GM12875 (cell line): ENCODE measurements at regions not wholly inside any gene's neighbourhood (a gene's known extent, or its start where the extent isn't known, plus 50 kb on each side); places are given as distances from the start of the nearest gene placed in this dataset.

Source experiments
- H3K4me3 ChIP-seq: one replicate; pipeline ENCODE4 v1.5.1; 2011; ENCODE audit warnings: low read depth, low read length, control low read depth
- TF ChIP-seq, protein P1 (sequence below): IDR thresholded peaks from 2 replicates; pipeline ENCODE4 v1.5.1; 2011; ENCODE audit warnings: low read depth, mild to moderate bottlenecking, control low read depth, inconsistent platforms, low read length, moderate library complexity, borderline replicate concordance; ENCODE audit not compliant: insufficient read depth

- no peak overlapping the region for H3K4me3 ChIP-seq
- TF ChIP-seq, protein P1, sequence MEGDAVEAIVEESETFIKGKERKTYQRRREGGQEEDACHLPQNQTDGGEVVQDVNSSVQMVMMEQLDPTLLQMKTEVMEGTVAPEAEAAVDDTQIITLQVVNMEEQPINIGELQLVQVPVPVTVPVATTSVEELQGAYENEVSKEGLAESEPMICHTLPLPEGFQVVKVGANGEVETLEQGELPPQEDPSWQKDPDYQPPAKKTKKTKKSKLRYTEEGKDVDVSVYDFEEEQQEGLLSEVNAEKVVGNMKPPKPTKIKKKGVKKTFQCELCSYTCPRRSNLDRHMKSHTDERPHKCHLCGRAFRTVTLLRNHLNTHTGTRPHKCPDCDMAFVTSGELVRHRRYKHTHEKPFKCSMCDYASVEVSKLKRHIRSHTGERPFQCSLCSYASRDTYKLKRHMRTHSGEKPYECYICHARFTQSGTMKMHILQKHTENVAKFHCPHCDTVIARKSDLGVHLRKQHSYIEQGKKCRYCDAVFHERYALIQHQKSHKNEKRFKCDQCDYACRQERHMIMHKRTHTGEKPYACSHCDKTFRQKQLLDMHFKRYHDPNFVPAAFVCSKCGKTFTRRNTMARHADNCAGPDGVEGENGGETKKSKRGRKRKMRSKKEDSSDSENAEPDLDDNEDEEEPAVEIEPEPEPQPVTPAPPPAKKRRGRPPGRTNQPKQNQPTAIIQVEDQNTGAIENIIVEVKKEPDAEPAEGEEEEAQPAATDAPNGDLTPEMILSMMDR = no peak
Measured at GRCh38 chr10:118496525-118496924, 98.9 kb downstream of the PRLHR start.

- TF ChIP-seq, protein P1 = no peak
- no peak overlapping the region for H3K4me3 ChIP-seq
Measured at GRCh38 chr10:118495499-118495898, 99.9 kb downstream of the PRLHR start.

GRCh38 chr10:118491055-118491454 lies 104.4 kb downstream of the PRLHR start:
- H3K4me3 ChIP-seq = no peak overlapping the region
- TF ChIP-seq, protein P1 = no peak

DNA sequence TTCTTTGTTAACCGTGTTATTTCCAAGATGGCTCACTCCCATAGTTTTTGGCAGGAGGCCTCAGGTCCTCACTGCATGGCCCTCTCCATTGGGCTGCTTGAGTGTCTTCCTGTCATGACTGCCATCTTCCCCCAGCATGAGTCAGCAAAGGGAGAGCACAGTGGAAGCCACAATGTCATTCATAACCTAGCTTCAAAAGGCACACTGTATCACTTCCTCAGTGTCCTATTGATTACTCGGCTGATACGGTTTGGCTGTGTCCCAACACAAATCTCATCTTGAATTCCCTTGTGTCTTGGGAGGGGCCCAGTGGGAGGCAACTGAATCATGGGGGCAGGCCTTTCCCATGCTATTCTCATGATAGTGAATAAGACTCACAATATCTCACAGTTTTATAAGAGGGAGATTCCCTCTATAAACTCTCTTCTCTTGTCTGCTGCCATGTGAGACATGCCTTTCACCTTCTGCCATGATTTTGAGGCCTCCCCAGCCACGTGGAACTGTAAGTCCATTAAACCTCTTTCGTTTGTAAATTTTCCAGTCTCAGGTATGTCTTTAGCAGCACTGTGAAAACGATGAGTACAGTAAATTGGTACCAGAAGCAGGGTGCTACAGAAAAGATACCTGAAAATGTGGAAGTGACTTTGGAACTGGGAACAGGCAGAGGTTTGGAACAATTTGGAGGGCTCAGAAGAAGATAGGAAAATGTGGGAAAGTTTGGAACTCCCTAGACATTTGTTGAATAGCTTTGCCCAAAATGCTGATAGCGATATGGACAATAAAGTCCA lies 106.5 kb downstream of the PRLHR start:
- no peak overlapping the region for H3K4me3 ChIP-seq
- TF ChIP-seq, protein P1 = no peak

- no peak overlapping the region for H3K4me3 ChIP-seq
- TF ChIP-seq, protein P1 = no peak
Measured at GRCh38 chr10:118485641-118486040, 109.8 kb downstream of the PRLHR start.

- no peak overlapping the region for H3K4me3 ChIP-seq
- TF ChIP-seq, protein P1 = no peak
Measured at GRCh38 chr10:118484152-118484871, 111.1 kb downstream of the PRLHR start.
